ENCODE measurements at regions not wholly inside any gene's neighbourhood (a gene's known extent, or its start where the extent isn't known, plus 50 kb on each side); places are given as distances from the start of the nearest gene placed in this dataset.

DNA sequence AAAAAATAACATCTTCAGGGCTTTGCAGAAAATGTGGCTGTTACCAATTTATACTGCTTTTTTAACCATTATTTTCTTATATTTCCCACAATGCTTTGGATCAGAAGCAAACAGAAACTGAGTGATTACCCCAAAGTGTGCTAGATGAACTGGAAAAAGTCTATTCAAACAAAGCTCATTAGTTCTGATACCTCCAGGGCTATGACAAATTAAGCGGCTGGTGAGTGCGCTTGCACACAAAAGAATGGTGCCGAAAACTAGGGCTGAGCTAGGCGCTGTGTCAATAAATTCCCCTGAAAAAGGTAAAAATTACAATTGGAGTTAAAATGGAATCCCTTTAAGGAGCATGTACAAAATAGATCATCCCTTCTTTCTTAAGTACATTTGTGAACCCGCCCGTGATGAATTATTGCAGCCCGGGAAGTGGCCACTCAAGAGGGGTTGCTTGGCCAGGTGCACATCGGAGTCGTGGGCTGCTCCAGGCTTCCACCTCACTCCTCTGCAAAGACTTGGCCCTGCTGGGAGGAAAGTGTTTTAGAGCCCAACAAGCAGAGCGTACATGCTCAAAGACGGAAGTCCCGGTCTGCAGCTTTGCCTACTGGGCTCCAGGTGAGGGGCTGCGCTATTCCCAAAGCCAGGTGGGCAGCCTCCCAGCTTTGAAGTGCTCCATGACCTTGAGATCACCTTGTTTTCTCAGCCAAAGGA lies 164.0 kb upstream of the ZNF507 start:
- no peak for DNase-seq (ENCODE audit: low read depth in 3 of 3, low spot score in 2 of 3)

GRCh38 chr19:32186542-32187330 lies 158.7 kb upstream of the ZNF507 start:
- DNase-seq (ENCODE audit: low read depth in 3 of 3, low spot score in 2 of 3), result no peak

- DNase-seq (ENCODE audit: low read depth in 3 of 3, low spot score in 2 of 3), result no peak
Measured at GRCh38 chr19:32188921-32189320, 156.5 kb upstream of the ZNF507 start.

DNA sequence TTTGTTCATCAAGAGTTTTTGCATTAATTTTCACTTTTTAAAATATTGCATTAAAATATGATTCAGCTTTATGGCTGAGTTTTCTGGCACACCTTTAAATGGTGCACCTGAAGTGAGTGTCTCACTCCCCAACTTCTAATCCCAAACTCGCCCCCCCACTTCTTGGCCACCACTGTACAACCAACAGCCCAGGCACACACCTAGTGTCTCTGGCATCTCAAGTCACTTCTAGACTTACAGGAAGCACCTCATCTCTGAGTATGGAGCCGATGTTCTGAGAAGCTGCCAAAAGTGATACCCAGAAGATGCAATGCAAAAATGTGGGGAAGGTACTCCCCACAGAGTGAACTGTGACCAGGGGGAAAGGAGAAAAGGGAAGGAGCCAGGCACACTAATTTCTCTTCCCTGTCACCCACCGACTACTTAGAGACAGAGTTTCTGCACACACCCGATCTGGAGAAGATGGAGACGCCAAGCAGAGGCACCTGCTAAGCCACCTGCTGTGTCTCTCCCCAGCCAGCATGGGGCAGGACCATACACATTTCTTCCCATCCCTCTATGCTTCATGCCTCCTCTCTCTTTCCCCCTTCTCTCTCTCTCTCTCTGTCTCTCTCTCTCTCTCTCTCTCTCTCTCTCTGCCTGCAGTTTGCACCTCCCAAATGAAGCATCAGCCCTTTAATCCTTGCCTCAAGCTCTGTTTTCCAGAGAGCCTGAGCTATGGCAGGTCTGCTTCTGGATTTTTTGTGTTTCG lies 155.3 kb upstream of the ZNF507 start:
- DNase-seq (ENCODE audit: low read depth in 3 of 3, low spot score in 2 of 3), result no peak

DNA sequence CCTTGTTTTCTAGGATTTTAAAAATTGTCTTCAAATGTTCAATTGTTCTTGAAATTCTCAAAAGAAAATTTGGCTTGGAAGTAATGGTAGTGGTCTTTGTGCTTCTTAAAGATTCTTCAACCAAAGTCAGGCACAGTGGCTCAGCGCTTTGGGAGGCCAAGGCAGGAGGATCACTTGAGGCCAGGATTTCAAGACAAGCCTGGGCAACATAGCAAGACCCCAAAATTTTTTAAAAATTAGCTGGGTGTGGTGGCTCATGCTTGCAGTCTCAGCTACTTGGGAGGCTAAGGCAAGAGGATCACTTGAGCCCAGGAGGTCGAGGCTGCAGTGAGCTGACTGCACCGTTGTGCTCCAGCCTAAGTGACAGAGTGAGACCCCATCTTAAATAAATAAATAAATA lies 153.5 kb upstream of the ZNF507 start:
- no peak for DNase-seq (ENCODE audit: low read depth in 3 of 3, low spot score in 2 of 3)

- DNase-seq (ENCODE audit: low read depth in 3 of 3, low spot score in 2 of 3), result no peak
Measured at GRCh38 chr19:32195706-32196610, 149.5 kb upstream of the ZNF507 start.

DNA sequence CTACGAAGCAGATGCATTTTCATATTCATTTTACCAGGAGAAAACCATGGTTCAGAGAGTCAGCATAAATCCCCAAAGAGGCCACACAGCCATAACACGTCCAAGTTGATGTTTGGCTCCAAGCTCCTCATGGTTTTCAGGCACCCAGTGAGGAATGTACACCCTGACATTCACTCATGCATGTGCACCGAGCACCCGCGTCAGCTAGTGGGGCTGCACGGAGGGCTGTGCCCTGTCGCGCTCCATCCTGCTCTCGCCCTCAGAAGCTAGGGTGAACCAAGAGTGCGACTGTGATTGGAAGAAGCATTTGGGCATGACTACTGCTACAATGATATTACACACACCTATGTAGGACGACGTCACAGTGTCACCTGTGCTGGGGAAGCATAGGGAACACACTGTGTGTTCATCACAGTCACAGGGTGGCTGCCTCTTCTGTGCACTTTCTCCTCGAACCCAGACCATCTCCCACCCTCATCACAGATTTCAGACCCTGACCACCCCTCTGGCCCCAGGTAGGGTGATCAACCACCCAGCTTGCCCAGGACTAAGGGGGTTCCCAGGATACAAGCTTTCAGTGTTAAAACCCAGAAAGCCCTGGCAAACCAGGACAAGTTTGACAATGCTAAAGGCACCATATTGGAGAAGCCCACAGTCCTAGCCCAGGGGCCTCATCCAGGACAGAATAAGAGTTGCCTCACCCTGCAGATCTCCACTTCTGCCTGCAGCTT lies 148.6 kb upstream of the ZNF507 start:
- DNase-seq (ENCODE audit: low read depth in 3 of 3, low spot score in 2 of 3), result no peak

DNA sequence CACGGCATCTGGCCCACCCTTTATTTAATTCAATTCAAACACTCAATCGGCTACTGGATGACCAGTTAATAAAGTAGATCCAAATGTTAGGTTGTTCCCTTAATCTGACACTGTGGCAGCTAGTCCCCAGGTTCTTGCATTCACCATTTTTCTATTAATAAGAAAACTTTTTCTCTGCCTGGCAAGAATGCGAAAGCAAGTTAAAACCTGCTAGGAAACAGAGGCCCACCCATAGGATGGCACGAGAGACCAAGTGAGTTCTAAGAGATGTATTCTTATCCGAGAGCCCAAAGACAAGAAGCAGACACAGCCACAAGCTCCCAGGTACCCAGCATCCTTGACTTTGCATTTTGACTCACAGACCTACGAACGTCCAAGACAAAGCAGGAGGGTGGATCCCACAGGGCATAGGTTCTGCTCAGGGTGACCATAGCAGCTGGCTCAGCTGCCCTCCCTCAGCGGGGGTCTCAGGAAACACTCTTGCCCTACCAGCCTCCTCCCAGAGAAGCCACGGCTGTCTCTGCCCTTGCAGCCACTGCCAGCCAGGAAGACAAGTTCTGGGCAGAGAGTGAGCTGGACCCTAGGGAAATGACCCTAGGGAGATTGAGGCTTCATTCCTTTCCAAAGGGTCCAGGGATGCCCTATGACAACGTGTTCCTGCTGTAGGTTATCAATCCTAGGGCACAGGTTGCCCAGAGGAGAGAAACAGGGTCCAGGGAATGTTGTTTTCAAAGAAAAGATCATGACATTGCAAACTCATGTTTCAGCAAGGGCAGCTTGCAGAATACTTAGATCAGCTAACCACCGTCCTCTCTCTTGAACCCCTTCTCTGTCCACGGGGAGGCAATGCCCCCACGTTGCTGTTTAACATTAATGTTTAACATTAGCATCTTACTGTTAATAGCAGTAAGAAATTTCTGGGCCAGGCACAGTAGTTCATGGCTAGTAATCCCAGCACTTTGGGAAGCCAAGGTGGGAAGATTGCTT lies 147.2 kb upstream of the ZNF507 start:
- no peak for DNase-seq (ENCODE audit: low read depth in 3 of 3, low spot score in 2 of 3)

DNA sequence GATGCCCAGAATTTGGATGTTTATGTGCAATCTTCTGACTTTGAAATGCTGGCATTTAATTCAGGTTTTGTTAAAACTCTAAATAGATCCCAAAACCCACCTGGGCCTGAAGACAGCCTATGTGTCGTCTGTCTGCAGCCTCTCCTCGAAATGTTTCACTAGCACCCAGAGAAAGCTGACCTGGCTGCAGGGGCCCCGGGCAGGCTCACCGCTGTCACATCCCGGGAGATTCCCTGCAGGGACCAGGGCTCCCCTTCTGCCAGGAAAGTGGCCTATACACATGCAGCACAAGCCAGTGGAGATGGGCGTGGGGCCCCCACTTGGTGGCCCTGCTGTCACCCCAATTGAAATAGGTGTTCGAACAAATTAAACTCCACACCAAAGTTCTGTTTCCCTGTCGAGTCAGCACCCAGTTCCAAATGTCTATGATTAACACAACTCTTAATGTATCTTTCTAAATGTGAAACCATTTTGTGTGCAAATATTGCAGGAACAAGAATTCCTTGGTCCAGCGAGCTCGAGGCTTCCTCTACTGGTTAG lies 145.8 kb upstream of the ZNF507 start:
- no peak for DNase-seq (ENCODE audit: low read depth in 3 of 3, low spot score in 2 of 3)

DNA sequence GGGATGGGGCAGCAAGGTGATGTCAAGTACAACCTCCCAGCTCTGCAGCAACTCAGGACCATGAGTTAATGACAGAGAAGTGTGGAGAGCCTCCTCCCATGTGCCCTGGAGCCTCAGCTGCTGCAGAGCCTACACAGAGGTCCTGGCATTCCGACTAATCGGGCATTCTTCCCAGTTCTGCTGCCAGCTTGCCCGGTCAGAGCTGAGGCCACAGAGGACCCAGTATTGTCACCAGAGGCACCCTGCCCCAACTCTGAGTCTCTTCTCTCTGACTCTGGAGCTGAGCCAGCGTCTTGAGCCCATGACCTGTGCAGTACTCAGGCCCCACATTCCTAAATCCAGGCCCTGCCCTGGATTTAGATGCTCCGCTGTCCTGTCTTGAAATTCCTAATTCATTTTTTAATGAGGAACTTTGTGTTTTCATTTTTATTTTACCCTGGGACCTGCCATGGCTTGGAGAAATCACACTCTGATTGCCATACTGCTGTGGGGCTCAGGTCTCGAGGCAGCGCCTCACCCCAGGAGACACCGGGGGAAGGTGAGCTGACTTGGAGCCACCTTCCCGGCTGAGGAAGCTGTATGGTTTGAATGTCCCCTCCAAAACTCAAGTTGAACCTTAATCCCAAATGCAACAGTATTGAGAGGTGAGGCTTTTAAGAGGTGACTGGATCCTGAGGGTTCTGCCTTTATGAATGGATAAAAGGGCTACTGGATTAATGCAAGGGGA lies 144.9 kb upstream of the ZNF507 start:
- no peak for DNase-seq (ENCODE audit: low read depth in 3 of 3, low spot score in 2 of 3)

- DNase-seq (ENCODE audit: low read depth in 3 of 3, low spot score in 2 of 3), result no peak
Measured at GRCh38 chr19:32201211-32201610, 144.2 kb upstream of the ZNF507 start.

DNA sequence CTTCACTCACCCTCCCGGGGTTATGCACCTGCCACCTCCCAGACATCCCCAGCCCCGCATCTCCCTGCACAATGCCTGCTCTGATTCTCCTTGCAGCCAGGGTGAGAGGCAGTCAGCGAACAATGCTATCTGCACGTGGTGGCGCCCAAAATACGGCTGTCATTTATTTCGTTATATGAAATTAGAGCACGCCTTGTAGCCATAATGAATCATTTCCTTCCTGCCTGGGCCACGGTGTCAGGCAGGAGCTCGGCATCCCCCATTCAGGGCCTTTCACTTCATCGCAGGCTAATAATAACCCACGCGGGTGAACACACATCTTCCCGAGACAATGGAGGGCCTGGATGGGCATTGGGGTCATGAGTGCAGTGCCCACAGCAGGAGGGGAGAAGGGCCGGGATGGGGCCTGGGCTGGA lies 143.8 kb upstream of the ZNF507 start:
- DNase-seq (ENCODE audit: low read depth in 3 of 3, low spot score in 2 of 3), result no peak

GRCh38 chr19:32202244-32202643 lies 143.2 kb upstream of the ZNF507 start:
- no peak for DNase-seq (ENCODE audit: low read depth in 3 of 3, low spot score in 2 of 3)

DNA sequence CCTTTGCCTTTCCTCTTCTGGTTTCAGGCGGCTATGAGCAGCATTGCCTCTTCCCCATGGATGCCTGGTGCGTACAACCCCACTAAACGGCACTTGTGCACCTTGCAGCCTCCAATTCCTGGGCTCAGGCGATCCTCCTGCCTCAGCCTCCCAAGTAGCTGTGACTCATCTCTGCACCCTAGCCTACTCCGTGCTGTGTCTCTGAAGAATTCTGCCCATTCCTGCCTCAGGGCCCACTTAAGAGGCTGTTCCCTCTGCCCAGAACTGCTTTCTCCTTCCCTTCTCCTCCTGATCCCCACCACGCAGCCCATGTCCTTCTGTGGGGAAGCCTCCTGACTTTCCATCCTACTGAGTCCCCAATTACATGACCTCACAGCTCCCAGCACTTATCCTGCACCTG lies 142.2 kb upstream of the ZNF507 start:
- no peak for DNase-seq (ENCODE audit: low read depth in 3 of 3, low spot score in 2 of 3)

- no peak for DNase-seq (ENCODE audit: low read depth in 3 of 3, low spot score in 2 of 3)
Measured at GRCh38 chr19:32206065-32206464, 139.3 kb upstream of the ZNF507 start.

DNA sequence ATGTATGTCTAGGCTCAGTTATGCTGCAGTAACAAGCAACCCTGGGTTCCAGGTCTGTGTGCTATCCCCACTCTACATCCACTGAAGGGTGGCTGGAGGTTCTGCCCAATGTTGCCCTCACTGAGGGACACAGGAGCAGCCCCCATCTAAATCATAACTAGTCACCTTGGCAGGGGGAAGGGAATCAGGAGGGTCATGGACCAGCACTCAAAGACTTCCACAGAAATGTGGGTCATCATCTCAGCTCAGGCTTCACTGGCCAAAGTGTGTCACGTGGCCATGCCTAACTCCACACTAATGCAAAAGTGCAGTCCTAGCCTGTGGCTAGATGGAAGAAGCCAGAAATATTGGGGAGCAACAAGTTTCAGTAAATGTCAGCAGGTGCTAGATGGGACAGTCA lies 137.3 kb upstream of the ZNF507 start:
- no peak for DNase-seq (ENCODE audit: low read depth in 3 of 3, low spot score in 2 of 3)

GRCh38 chr19:32219392-32219791 lies 126.0 kb upstream of the ZNF507 start:
- DNase-seq (ENCODE audit: low read depth in 3 of 3, low spot score in 2 of 3), result no peak
